AG04450 (cell line): ENCODE measurements at regions not wholly inside any gene's neighbourhood (a gene's known extent, or its start where the extent isn't known, plus 50 kb on each side); places are given as distances from the start of the nearest gene placed in this dataset.

Source experiments
- CTCF ChIA-PET: fragments of 300-600, 350-600 bp; formaldehyde crosslinking; extraction: SDS; loops from one replicate; lab custom pipeline; 2022; ENCODE audit warnings: antibody characterized with exemption, inconsistent platforms; lab: Charles Lee
- POLR2A ChIA-PET: fragments of 350-600 bp; formaldehyde crosslinking; extraction: SDS; loops from one replicate; lab custom pipeline; 2021; ENCODE audit warnings: antibody characterized with exemption, inconsistent platforms; lab: Yijun Ruan, JAX
- DNase-seq: peaks from one replicate; pipeline ENCODE4 v3.0.0-alpha.2; 2011; ENCODE audit warnings: low read depth, low spot score
- H3K27ac ChIP-seq: one replicate; pipeline ENCODE4 v1.5.1; 2012; ENCODE audit warnings: low read depth, low read length, control low read depth
- H3K27me3 ChIP-seq: one replicate; pipeline ENCODE4 v1.6.0; 2012; ENCODE audit warnings: low read length; ENCODE audit not compliant: control insufficient read depth, insufficient read depth
- H3K4me3 ChIP-seq: 2 replicates; pipeline ENCODE4 v1.5.1; 2011; ENCODE audit warnings: mild to moderate bottlenecking, low read depth, low read length, control low read depth
- H3K9me3 ChIP-seq: 2 replicates; pipeline ENCODE4 v1.5.1; 2012; ENCODE audit warnings: low read length; ENCODE audit not compliant: control insufficient read depth, insufficient read depth
- CTCF ChIP-seq: IDR thresholded peaks from 2 replicates; pipeline ENCODE4 v1.5.1; 2011; ENCODE audit warnings: low read depth, low read length, control low read depth, inconsistent platforms

- peaks cover 48% of the 10 kb centered on the region for H3K27me3 ChIP-seq
- TF ChIP-seq CTCF, result peak; percentile 92
- ChIA-PET POLR2A (interaction anchor here (0.5 to 0.6 kb wide), 2 partner anchors 14 to 23 kb away, joined by 3 to 5 read pairs; no protein-coding TSS in a partner anchor), CTCF (interaction anchor here (0.5 to 4.8 kb wide), 51 partner anchors 7 to 263 kb away, joined by 3 to 46 read pairs (median 4); no protein-coding TSS in a partner anchor)
- H3K4me3 ChIP-seq, result no peak overlapping the region
- peaks cover 4% of the 10 kb centered on the region; the same call in 1 of the 2 replicates for H3K9me3 ChIP-seq
- no peak overlapping the region for H3K27ac ChIP-seq
- peak; percentile 55 for DNase-seq
These were observed 89.1 kb downstream of the NCR2 start for GRCh38 chr6:41424370-41425058.

DNA sequence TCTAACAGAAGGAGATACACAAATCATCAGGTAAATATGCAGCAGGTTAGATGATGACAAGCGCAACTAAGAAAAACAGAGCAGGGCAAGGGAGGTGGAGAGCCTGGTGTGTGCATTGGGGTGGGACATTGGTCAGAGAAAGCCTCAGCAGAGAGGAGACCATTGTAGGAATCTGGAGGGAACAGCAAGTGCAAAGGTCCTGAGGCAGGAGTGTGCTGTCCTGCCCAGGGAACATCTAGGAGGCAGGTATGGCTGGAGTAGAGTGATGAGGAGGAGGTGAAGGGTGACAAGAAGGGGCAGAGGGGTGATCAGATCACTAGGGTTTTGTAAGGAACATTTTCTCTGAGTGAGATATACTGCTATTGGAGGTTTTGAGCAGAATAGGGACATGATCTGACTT lies 90.1 kb downstream of the NCR2 start:
- H3K27me3 ChIP-seq, result peaks cover 40% of the 10 kb centered on the region
- no peak for TF ChIP-seq CTCF
- H3K27ac ChIP-seq, result no peak overlapping the region
- no peak overlapping the region for H3K4me3 ChIP-seq
- ChIA-PET POLR2A (no interaction called here), CTCF (interaction anchor here (0.5 to 4.8 kb wide), 34 partner anchors 8 to 263 kb away, joined by 3 to 46 read pairs (median 5); no protein-coding TSS in a partner anchor)
- DNase-seq, result no peak
- H3K9me3 ChIP-seq, result no peaks in the 10 kb centered on the region

DNA sequence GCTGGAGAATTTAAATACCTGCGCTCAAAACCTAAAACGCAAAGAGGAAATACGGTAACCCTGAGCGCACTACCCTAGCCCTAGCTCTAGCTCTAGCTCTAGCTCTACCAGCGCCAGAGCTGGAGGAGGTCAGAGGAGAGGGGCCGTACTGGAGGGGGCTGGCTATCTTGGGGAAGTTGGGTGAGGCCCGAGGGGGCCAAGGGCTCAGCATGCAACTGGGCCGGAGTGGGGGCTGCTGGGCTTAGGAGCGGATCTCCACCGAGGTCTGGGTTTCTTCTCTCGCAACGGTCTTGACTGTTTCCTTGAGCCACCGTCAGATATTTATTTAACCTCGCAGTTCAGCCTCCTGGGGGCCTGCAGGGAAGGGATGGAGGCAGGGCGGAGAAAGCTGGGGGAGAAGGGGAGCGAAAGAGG lies 91.0 kb downstream of the NCR2 start:
- CTCF ChIA-PET, result interaction anchor here (0.6 to 4.8 kb wide), 16 partner anchors 9 to 274 kb away, joined by 3 to 46 read pairs (median 6); no protein-coding TSS in a partner anchor

DNA sequence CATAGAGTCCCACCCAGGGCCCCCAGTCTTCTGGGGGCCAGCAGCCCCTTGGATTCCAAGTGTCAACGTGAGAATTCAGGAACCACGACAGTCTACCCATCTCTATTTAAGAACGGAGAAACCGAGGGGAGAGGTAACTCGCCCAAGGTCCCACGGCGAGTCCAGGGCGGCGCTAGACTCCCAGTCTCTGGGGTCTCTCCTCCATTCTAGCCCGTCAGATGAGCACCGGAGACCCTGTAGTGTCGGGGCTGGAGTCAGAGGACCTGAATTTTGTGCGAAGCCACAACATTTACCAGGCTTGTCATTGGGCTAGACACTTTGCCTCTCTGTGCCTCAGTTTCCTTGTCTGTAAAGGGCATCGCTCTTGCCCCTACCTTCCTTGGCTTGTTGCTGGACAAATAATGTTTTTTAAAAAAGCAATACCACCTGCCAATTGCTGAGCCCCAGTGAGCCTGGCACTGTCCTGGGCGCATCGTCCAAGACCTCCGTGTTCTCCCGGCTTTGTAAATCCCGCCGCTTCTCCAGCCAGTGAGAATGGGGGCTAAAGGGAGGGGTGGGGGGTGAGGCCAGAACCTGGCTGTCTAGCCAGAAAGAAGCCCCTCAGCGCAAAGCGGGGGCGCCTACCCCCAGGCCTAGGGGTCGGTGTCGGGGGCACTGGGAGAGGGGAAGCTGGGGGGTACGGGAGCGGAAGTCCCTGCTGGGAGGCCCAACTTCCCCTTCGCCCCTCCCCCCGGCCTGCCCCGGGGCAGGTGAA lies 91.7 kb downstream of the NCR2 start:
- no peak for DNase-seq
- H3K4me3 ChIP-seq, result no peak overlapping the region
- peaks cover 28% of the 10 kb centered on the region for H3K27me3 ChIP-seq
- POLR2A ChIA-PET, result no interaction called here
- no peaks in the 10 kb centered on the region for H3K9me3 ChIP-seq
- H3K27ac ChIP-seq, result no peak overlapping the region
- CTCF ChIA-PET, result interaction anchor here (0.6 to 4.8 kb wide), 7 partner anchors 36 to 273 kb away, joined by 3 to 46 read pairs (median 5); no protein-coding TSS in a partner anchor
- no peak for TF ChIP-seq CTCF

More for the DNA sequence above, 91.0 kb downstream of the NCR2 start:
- POLR2A ChIA-PET, result no interaction called here
- DNase-seq, result no peak
- TF ChIP-seq CTCF, result no peak
- H3K27ac ChIP-seq, result no peak overlapping the region
- peaks cover 33% of the 10 kb centered on the region for H3K27me3 ChIP-seq
- no peaks in the 10 kb centered on the region for H3K9me3 ChIP-seq
- no peak overlapping the region for H3K4me3 ChIP-seq
